KMS-11 (cell line): ENCODE measurements at regions not wholly inside any gene's neighbourhood (a gene's known extent, or its start where the extent isn't known, plus 50 kb on each side); places are given as distances from the start of the nearest gene placed in this dataset.

ENCODE experiments used
- H2AFZ ChIP-seq: fragments of 200-600 bp; sonication (generic); 2 replicates; pipeline ENCODE4 v1.6.1; 2016; ENCODE audit warnings: antibody characterized with exemption, mixed run types, low read depth
- H3K27ac ChIP-seq: fragments of 200-600 bp; sonication (generic); 2 replicates; pipeline ENCODE4 v1.6.1; 2016; ENCODE audit warnings: mild to moderate bottlenecking, mixed run types
- H3K27me3 ChIP-seq: fragments of 200-600 bp; sonication (generic); 2 replicates; pipeline ENCODE4 v1.6.1; 2017; ENCODE audit warnings: mild to moderate bottlenecking, low read depth, mixed run types, moderate library complexity; ENCODE audit not compliant: insufficient read depth
- H3K36me3 ChIP-seq: fragments of 200-600 bp; sonication (generic); 2 replicates; pipeline ENCODE4 v1.6.1; 2017; ENCODE audit warnings: mild to moderate bottlenecking, mixed run types; ENCODE audit not compliant: insufficient read depth
- H3K4me1 ChIP-seq: fragments of 200-600 bp; sonication (generic); 2 replicates; pipeline ENCODE4 v1.6.1; 2016; ENCODE audit warnings: mild to moderate bottlenecking, low read depth, mixed run types; ENCODE audit not compliant: poor library complexity, severe bottlenecking
- H3K4me2 ChIP-seq: fragments of 200-600 bp; sonication (generic); 2 replicates; pipeline ENCODE4 v1.7.0; 2016; ENCODE audit warnings: mild to moderate bottlenecking, mixed run types
- H3K4me3 ChIP-seq: fragments of 200-600 bp; sonication (generic); IDR thresholded peaks from 2 replicates; pipeline ENCODE4 v1.6.1; 2017; ENCODE audit warnings: low read depth, low read length, mixed read lengths; ENCODE audit not compliant: insufficient read depth
- H3K79me2 ChIP-seq: fragments of 200-600 bp; sonication (generic); 2 replicates; pipeline ENCODE4 v1.6.1; 2016; ENCODE audit warnings: low read depth, mixed run types; ENCODE audit not compliant: insufficient read depth
- H3K9ac ChIP-seq: fragments of 200-600 bp; sonication (generic); 2 replicates; pipeline ENCODE4 v1.6.1; 2016; ENCODE audit warnings: mild to moderate bottlenecking, mixed run types
- H4K20me1 ChIP-seq: fragments of 200-600 bp; sonication (generic); 2 replicates; pipeline ENCODE4 v1.6.1; 2016; ENCODE audit warnings: mild to moderate bottlenecking, mixed run types; ENCODE audit not compliant: insufficient read depth
- CTCF ChIP-seq: fragments of 200-600 bp; sonication (generic); conservative IDR thresholded peaks from 2 replicates; pipeline ENCODE4 v1.6.1; 2017; ENCODE audit warnings: low read depth, mild to moderate bottlenecking, antibody characterized with exemption, low read length, moderate library complexity, mixed read lengths

DNA sequence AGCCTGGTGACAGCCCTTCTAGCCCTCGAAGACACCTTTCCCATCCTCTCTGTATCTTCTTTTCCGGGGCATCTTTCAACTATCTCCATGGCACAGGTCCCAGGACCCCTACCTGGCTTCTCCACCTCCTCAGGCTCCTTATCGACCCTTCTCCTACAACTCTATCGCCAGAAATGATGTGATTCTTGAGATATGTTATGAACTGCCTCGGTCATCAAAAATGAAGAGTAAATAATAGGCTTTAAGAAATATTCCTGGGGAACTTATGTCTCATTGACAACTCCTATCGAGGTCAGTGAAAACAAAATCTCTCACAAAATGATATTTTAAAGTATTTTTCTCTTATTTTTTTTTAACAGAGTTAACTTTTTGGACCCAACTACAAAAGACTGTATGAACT lies 405.5 kb upstream of the SHH start:
- Histone ChIP-seq H3K9ac (no peak overlapping the region), H2AFZ (no peak overlapping the region), H3K4me2 (no peak overlapping the region), H3K79me2 (no peaks in the 10 kb centered on the region), H3K4me3 (no peak overlapping the region), H3K36me3 (no peaks in the 10 kb centered on the region), H3K4me1 (no peaks in the 10 kb centered on the region), H4K20me1 (no peaks in the 10 kb centered on the region), H3K27ac (no peak overlapping the region), H3K27me3 (no peaks in the 10 kb centered on the region)
- TF ChIP-seq CTCF, result no peak

- Histone ChIP-seq H3K79me2 (no peaks in the 10 kb centered on the region), H2AFZ (no peak overlapping the region), H4K20me1 (no peaks in the 10 kb centered on the region), H3K4me1 (no peaks in the 10 kb centered on the region), H3K9ac (no peak overlapping the region), H3K4me3 (no peak overlapping the region), H3K27ac (no peak overlapping the region), H3K27me3 (no peaks in the 10 kb centered on the region), H3K36me3 (no peaks in the 10 kb centered on the region), H3K4me2 (no peak overlapping the region)
- no peak for TF ChIP-seq CTCF
Measured at GRCh38 chr7:156209087-156209486, 396.8 kb upstream of the SHH start.

DNA sequence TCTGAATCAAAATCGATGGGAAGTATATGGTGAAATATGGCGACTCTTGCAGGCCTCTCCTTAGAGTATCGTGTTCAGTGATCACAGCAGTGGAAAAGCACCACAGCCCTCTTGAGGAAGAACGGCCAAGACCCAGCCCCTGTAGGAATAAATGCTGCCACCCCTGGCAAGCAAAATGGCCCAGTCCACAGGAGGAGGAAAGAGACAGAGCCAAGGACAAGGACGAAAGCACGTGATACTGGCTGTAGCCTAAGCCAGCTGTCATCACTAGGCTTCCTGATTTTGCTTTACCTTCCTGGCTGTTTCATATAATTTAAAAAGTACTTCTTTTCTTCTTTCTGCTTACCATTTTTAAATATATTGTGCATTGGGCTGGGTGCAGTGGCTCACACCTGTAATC lies 395.0 kb upstream of the SHH start:
- Histone ChIP-seq H3K4me3 (no peak overlapping the region), H3K27me3 (no peaks in the 10 kb centered on the region), H3K9ac (no peak overlapping the region), H4K20me1 (no peaks in the 10 kb centered on the region), H3K4me1 (no peaks in the 10 kb centered on the region), H3K27ac (no peak overlapping the region), H3K4me2 (no peak overlapping the region), H2AFZ (no peak overlapping the region), H3K79me2 (no peaks in the 10 kb centered on the region), H3K36me3 (no peaks in the 10 kb centered on the region)
- no peak for TF ChIP-seq CTCF

- H3K27me3 ChIP-seq, result no peaks in the 10 kb centered on the region
- H3K36me3 ChIP-seq, result no peaks in the 10 kb centered on the region
- no peaks in the 10 kb centered on the region for H3K79me2 ChIP-seq
- H3K4me2 ChIP-seq, result no peak overlapping the region
- H3K4me3 ChIP-seq, result no peak overlapping the region
- no peak overlapping the region for H3K27ac ChIP-seq
- TF ChIP-seq CTCF, result no peak
- H2AFZ ChIP-seq, result no peak overlapping the region
- no peak overlapping the region for H3K9ac ChIP-seq
- no peaks in the 10 kb centered on the region for H4K20me1 ChIP-seq
- H3K4me1 ChIP-seq, result no peaks in the 10 kb centered on the region
Measured at GRCh38 chr7:156206174-156206573, 393.9 kb upstream of the SHH start.

DNA sequence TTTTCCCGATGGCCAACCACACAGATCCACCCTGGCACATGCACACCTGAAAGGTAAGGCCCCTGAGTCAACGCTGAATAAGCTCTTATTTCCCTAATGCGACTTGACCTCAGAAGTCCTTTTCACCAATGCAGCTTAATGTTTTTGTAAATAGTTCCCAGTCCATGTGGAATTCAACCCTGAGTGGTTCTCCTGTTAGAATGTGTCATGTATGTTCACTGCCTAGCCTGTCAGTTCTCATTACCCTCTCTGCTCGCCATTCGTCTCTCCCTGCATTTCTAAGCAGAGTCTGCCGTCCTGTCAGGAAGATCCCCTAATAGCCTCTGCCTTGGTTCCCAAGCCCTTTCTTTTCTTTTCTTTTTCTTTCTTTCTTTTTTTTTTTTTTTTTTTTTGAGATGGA lies 392.6 kb upstream of the SHH start:
- H4K20me1 ChIP-seq, result no peaks in the 10 kb centered on the region
- H3K4me1 ChIP-seq, result no peaks in the 10 kb centered on the region
- H3K27ac ChIP-seq, result no peak overlapping the region
- no peaks in the 10 kb centered on the region for H3K36me3 ChIP-seq
- no peak overlapping the region for H3K4me2 ChIP-seq
- no peak overlapping the region for H2AFZ ChIP-seq
- H3K27me3 ChIP-seq, result no peaks in the 10 kb centered on the region
- no peaks in the 10 kb centered on the region for H3K79me2 ChIP-seq
- no peak overlapping the region for H3K9ac ChIP-seq
- TF ChIP-seq CTCF, result no peak
- H3K4me3 ChIP-seq, result no peak overlapping the region
